Activated CD4-positive, alpha-beta memory T cell treated with anti-CD3 and anti-CD28 coated beads for 36 hours (primary cell): ENCODE measurements at regions not wholly inside any gene's neighbourhood (a gene's known extent, or its start where the extent isn't known, plus 50 kb on each side); places are given as distances from the start of the nearest gene placed in this dataset.

Source experiments
- CTCF ChIA-PET: fragments of 350-600 bp; sonication (Branson Sonifier 250); formaldehyde crosslinking; loops from one replicate; lab custom pipeline; 2021; ENCODE audit warnings: antibody characterized with exemption, inconsistent platforms; lab: Charles Lee
- POLR2A ChIA-PET: fragments of 350-600 bp; sonication (Branson Sonifier 250); formaldehyde crosslinking; loops from one replicate; lab custom pipeline; 2021; ENCODE audit warnings: antibody characterized with exemption; lab: Charles Lee
- DNase-seq: peaks from one replicate; pipeline ENCODE4 v3.0.0-alpha.2; 2020
- H3K27ac Mint-ChIP-seq: one replicate; pipeline ENCODE4 v1.8.0; 2021; ENCODE audit warnings: mixed read lengths
- H3K27me3 Mint-ChIP-seq: one replicate; pipeline ENCODE4 v1.8.0; 2021; ENCODE audit warnings: mixed read lengths
- H3K36me3 Mint-ChIP-seq: one replicate; pipeline ENCODE4 v1.8.0; 2021; ENCODE audit warnings: mixed read lengths
- H3K4me1 Mint-ChIP-seq: one replicate; pipeline ENCODE4 v1.8.0; 2021; ENCODE audit warnings: low read depth, mixed read lengths
- H3K4me3 Mint-ChIP-seq: one replicate; pipeline ENCODE4 v1.8.0; 2021; ENCODE audit warnings: mild to moderate bottlenecking, mixed read lengths
- H3K9me3 Mint-ChIP-seq: one replicate; pipeline ENCODE4 v1.8.0; 2021; ENCODE audit warnings: mixed read lengths
- intact Hi-C: fragments of 100-400 bp; cut with micrococcal nuclease; formaldehyde crosslinking; loops from one replicate; pipeline ENCODE4 v1.15.1; 2023

DNA sequence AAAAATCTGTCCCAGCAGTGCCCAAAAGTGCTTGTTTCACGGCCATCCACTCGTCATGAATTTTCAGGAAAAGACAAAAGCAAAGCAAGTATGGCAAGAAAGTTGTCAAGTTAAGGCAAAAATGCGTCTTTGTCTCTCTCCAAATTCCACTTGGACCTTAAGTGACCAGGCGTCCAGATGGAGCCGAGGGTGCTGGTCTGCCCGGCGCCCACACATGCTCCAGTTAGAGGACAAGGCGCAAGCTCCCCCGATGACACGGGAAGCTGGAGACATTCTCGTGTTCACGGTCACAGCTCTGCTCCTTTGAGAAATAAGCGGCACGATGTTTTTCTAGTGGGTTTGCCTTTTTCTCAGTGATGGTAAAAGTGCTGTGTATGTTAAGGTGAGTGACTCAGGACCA, 219.0 kb downstream of the BRD1 start:
- ChIA-PET POLR2A (no interaction called here), CTCF (no interaction called here)
- intact Hi-C loops, result no loop called here
- H3K4me1 Mint-ChIP-seq, result no peaks in the 10 kb centered on the region
- peaks cover 34% of the 10 kb centered on the region for H3K36me3 Mint-ChIP-seq
- H3K9me3 Mint-ChIP-seq, result peaks cover 29% of the 10 kb centered on the region
- no peak overlapping the region for H3K27ac Mint-ChIP-seq
- DNase-seq, result no peak
- no peaks in the 10 kb centered on the region for H3K27me3 Mint-ChIP-seq
- H3K4me3 Mint-ChIP-seq, result no peak overlapping the region

DNA sequence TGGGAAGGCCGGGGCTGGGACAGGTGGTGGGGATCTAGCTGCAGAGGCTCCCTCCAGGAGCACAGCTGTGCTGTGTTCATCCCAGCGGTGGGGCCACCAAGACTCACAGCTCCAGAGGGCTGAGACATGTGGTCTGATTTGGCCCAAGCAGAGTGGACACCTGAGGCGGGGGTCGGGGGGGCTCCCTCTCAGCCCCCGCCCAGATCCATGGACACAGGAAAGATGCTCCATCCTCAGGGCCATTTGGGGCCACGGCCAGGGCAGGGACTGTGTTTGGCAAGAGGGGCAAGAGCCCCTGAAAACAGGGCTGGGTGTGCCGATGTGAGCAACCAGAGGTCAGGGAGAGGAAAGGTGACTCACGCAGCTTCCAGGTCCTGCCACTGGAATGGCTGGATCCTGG, 219.4 kb downstream of the BRD1 start:
- no peaks in the 10 kb centered on the region for H3K27me3 Mint-ChIP-seq
- H3K4me1 Mint-ChIP-seq, result no peaks in the 10 kb centered on the region
- H3K9me3 Mint-ChIP-seq, result peaks cover 25% of the 10 kb centered on the region
- ChIA-PET POLR2A (no interaction called here), CTCF (no interaction called here)
- peaks cover 33% of the 10 kb centered on the region for H3K36me3 Mint-ChIP-seq
- H3K4me3 Mint-ChIP-seq, result no peak overlapping the region
- intact Hi-C loops, result no loop called here
- no peak for DNase-seq
- H3K27ac Mint-ChIP-seq, result no peak overlapping the region

GRCh38 chr22:49607821-49608220, 219.9 kb downstream of the BRD1 start:
- ChIA-PET CTCF (no interaction called here), POLR2A (no interaction called here)
- H3K27ac Mint-ChIP-seq, result no peak overlapping the region
- H3K9me3 Mint-ChIP-seq, result peaks cover 21% of the 10 kb centered on the region
- H3K4me3 Mint-ChIP-seq, result no peak overlapping the region
- H3K36me3 Mint-ChIP-seq, result peaks cover 29% of the 10 kb centered on the region
- no peaks in the 10 kb centered on the region for H3K27me3 Mint-ChIP-seq
- intact Hi-C loops, result no loop called here
- DNase-seq, result no peak
- no peaks in the 10 kb centered on the region for H3K4me1 Mint-ChIP-seq

- H3K4me3 Mint-ChIP-seq, result no peak overlapping the region
- H3K27ac Mint-ChIP-seq, result no peak overlapping the region
- peaks cover 19% of the 10 kb centered on the region for H3K9me3 Mint-ChIP-seq
- CTCF ChIA-PET, result no interaction called here
- intact Hi-C loops, result no loop called here
- H3K27me3 Mint-ChIP-seq, result no peaks in the 10 kb centered on the region
- no peaks in the 10 kb centered on the region for H3K4me1 Mint-ChIP-seq
- DNase-seq, result no peak
- POLR2A ChIA-PET, result no interaction called here
- H3K36me3 Mint-ChIP-seq, result peaks cover 29% of the 10 kb centered on the region
Observed at GRCh38 chr22:49606562-49607290, 220.9 kb downstream of the BRD1 start.

DNA sequence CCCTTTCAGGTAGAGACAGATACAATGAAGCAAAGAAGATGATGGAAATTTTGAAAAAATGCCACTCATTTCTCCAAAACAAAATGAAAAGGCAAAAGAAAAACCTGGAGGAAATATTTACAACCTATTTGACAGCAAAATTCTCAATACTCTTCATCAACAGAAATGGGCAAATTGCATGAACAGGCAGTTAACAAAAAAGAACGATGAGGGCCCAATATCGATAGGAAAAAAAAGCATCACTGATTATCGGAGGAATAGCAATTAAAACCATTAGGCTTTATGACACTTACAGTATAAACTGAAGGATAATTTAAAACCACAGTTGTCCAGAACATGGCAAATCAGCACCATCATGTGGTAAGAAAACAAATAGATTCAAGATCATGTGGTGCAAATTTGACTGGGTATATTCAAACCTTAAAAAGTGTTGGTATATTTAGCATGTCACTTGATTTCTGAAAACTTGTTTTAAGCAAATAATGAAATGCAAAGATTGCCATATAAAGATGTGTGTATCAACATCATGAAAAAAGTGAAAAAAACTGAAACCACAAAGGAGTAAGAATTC, 222.9 kb downstream of the BRD1 start:
- ChIA-PET CTCF (no interaction called here), POLR2A (no interaction called here)
- Mint-ChIP-seq H3K9me3 (peaks cover 19% of the 10 kb centered on the region), H3K4me3 (no peak overlapping the region), H3K27ac (no peak overlapping the region), H3K27me3 (no peaks in the 10 kb centered on the region), H3K4me1 (peaks cover 3% of the 10 kb centered on the region), H3K36me3 (peaks cover 29% of the 10 kb centered on the region)
- intact Hi-C loops, result no loop called here
- DNase-seq, result no peak

DNA sequence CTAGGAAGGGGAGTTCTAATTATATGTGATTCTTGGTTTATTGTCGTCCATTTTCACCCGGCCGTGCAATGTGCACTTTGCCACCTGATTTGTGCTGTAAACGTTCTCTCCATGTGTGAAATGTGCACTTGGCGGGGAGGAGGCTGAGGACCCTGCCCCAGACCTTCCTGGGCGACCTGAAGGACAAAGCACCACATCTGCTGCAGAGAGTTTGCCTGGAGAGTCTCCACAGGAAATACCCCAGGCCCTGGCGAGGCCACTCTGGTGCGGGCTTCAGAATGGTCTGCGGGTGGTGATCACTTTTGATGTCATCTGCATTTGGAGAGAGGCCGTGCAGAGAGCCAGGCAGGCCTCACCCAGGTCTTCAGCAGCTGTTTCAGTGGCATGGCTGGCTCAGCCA, 224.7 kb downstream of the BRD1 start:
- ChIA-PET POLR2A (no interaction called here), CTCF (no interaction called here)
- Mint-ChIP-seq H3K27me3 (no peaks in the 10 kb centered on the region), H3K27ac (no peak overlapping the region), H3K36me3 (peaks cover 26% of the 10 kb centered on the region), H3K9me3 (peaks cover 19% of the 10 kb centered on the region), H3K4me3 (no peak overlapping the region), H3K4me1 (peaks cover 3% of the 10 kb centered on the region)
- intact Hi-C loops, result no loop called here
- no peak for DNase-seq

DNA sequence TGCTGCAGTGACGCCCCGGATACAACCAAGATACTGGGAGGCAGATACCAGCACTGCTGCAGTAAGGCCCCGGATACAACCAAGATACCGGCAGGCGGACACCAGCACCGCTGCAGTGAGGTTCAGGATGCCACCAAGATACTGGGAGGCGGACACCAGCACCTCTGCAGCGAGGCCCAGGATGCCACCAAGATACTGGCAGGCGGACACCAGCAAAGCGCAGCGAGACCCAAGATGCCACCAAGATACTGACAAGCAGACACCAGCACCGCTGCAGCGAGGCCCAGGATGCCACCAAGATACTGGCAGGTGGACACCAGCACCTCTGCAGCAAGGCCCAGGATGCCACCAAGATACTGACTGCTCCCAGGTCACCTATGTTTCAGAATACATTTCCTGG, 225.2 kb downstream of the BRD1 start:
- Mint-ChIP-seq H3K27me3 (no peaks in the 10 kb centered on the region), H3K27ac (no peak overlapping the region), H3K4me3 (no peak overlapping the region), H3K36me3 (peaks cover 21% of the 10 kb centered on the region), H3K4me1 (peaks cover 3% of the 10 kb centered on the region), H3K9me3 (peaks cover 19% of the 10 kb centered on the region)
- POLR2A ChIA-PET, result no interaction called here
- DNase-seq, result no peak
- CTCF ChIA-PET, result no interaction called here
- intact Hi-C loops, result no loop called here

GRCh38 chr22:49601614-49602321, 225.9 kb downstream of the BRD1 start:
- Mint-ChIP-seq H3K27me3 (no peaks in the 10 kb centered on the region), H3K9me3 (peaks cover 16% of the 10 kb centered on the region), H3K36me3 (peaks cover 17% of the 10 kb centered on the region), H3K27ac (no peak overlapping the region), H3K4me3 (no peak overlapping the region), H3K4me1 (peaks cover 3% of the 10 kb centered on the region)
- ChIA-PET CTCF (no interaction called here), POLR2A (no interaction called here)
- DNase-seq, result no peak
- intact Hi-C loops, result no loop called here

GRCh38 chr22:49600891-49601431, 226.7 kb downstream of the BRD1 start:
- no peak for DNase-seq
- CTCF ChIA-PET, result no interaction called here
- no peak overlapping the region for H3K27ac Mint-ChIP-seq

GRCh38 chr22:49600468-49600867, 227.2 kb downstream of the BRD1 start:
- intact Hi-C loops, result no loop called here
- H3K27me3 Mint-ChIP-seq, result no peaks in the 10 kb centered on the region
- no peak for DNase-seq
- H3K36me3 Mint-ChIP-seq, result peaks cover 17% of the 10 kb centered on the region
- no peak overlapping the region for H3K4me3 Mint-ChIP-seq
- ChIA-PET CTCF (no interaction called here), POLR2A (no interaction called here)
- no peak overlapping the region for H3K27ac Mint-ChIP-seq
- H3K4me1 Mint-ChIP-seq, result peaks cover 3% of the 10 kb centered on the region
- H3K9me3 Mint-ChIP-seq, result peaks cover 16% of the 10 kb centered on the region

More at GRCh38 chr22:49600891-49601431, 226.7 kb downstream of the BRD1 start:
- no peaks in the 10 kb centered on the region for H3K27me3 Mint-ChIP-seq
- intact Hi-C loops, result no loop called here
- peaks cover 16% of the 10 kb centered on the region for H3K9me3 Mint-ChIP-seq
- H3K4me1 Mint-ChIP-seq, result peaks cover 3% of the 10 kb centered on the region
- POLR2A ChIA-PET, result no interaction called here
- no peak overlapping the region for H3K4me3 Mint-ChIP-seq
- H3K36me3 Mint-ChIP-seq, result peaks cover 17% of the 10 kb centered on the region

GRCh38 chr22:49599691-49600455, 227.8 kb downstream of the BRD1 start:
- POLR2A ChIA-PET, result no interaction called here
- peaks cover 15% of the 10 kb centered on the region for H3K36me3 Mint-ChIP-seq
- DNase-seq, result no peak
- H3K4me3 Mint-ChIP-seq, result no peak overlapping the region
- CTCF ChIA-PET, result no interaction called here
- peaks cover 10% of the 10 kb centered on the region for H3K9me3 Mint-ChIP-seq
- H3K4me1 Mint-ChIP-seq, result peaks cover 3% of the 10 kb centered on the region
- intact Hi-C loops, result no loop called here
- H3K27ac Mint-ChIP-seq, result no peak overlapping the region
- H3K27me3 Mint-ChIP-seq, result no peaks in the 10 kb centered on the region

- no peak for DNase-seq
- H3K27me3 Mint-ChIP-seq, result no peaks in the 10 kb centered on the region
- no peak overlapping the region for H3K27ac Mint-ChIP-seq
- peaks cover 1% of the 10 kb centered on the region for H3K9me3 Mint-ChIP-seq
- H3K4me3 Mint-ChIP-seq, result no peak overlapping the region
- ChIA-PET CTCF (no interaction called here), POLR2A (no interaction called here)
- H3K4me1 Mint-ChIP-seq, result peaks cover 3% of the 10 kb centered on the region
- peaks cover 7% of the 10 kb centered on the region for H3K36me3 Mint-ChIP-seq
- intact Hi-C loops, result no loop called here
Observed at GRCh38 chr22:49599039-49599438, 228.6 kb downstream of the BRD1 start.
